ENCODE measurements at regions not wholly inside any gene's neighbourhood (a gene's known extent, or its start where the extent isn't known, plus 50 kb on each side); places are given as distances from the start of the nearest gene placed in this dataset.
"Not testable (repeated sequence)": the region's sequence is repeated elsewhere in the genome, so short reads cannot be mapped to it uniquely, and the experiment has no call there.

- not testable (repeated sequence) for TF ChIP-seq POLR2A (IDR thresholded peaks at IDR 0.05; ENCODE audit: low read depth, low read length); POLR2AphosphoS5 (IDR thresholded peaks at IDR 0.05; ENCODE audit: low read depth, low read length); TAF1 (IDR thresholded peaks at IDR 0.05; ENCODE audit: low read depth, low read length); PAX5 (IDR thresholded peaks at IDR 0.05; ENCODE audit: insufficient read depth, low read length, severe bottlenecking); SPI1 (IDR thresholded peaks at IDR 0.05; ENCODE audit: low read depth, low read length); POU2F2 (IDR thresholded peaks at IDR 0.05; ENCODE audit: low read depth, low read length)
Measured at GRCh38 chr14:105682442-105682841, 156.1 kb downstream of the TMEM121 start.
